GM19240 (cell line): ENCODE measurements at regions not wholly inside any gene's neighbourhood (a gene's known extent, or its start where the extent isn't known, plus 50 kb on each side); places are given as distances from the start of the nearest gene placed in this dataset.
"Not testable (repeated sequence)": the region's sequence is repeated elsewhere in the genome, so short reads cannot be mapped to it uniquely, and the experiment has no call there.

Source experiments
- DNase-seq: peaks from one replicate; pipeline ENCODE4 v3.0.0; 2011; ENCODE audit warnings: low spot score; ENCODE audit not compliant: insufficient read length

- no peak for DNase-seq
These were observed 283.6 kb upstream of the RPS23 start for GRCh38 chr5:82561797-82562196.

GRCh38 chr5:82560969-82561368, 282.8 kb upstream of the RPS23 start:
- no peak for DNase-seq

GRCh38 chr5:82560561-82560960, 282.4 kb upstream of the RPS23 start:
- no peak for DNase-seq

- DNase-seq, result no peak
These were observed 273.8 kb upstream of the RPS23 start for GRCh38 chr5:82551840-82552385.

GRCh38 chr5:82551192-82551591, 273.0 kb upstream of the RPS23 start:
- DNase-seq, result no peak

GRCh38 chr5:82549263-82549662, 271.1 kb upstream of the RPS23 start:
- no peak for DNase-seq

- DNase-seq, result no peak
These were observed 265.9 kb upstream of the RPS23 start for GRCh38 chr5:82544004-82544403.

- DNase-seq, result no peak
These were observed 262.1 kb upstream of the RPS23 start for GRCh38 chr5:82540301-82540700.

- no peak for DNase-seq
These were observed 260.3 kb upstream of the RPS23 start for GRCh38 chr5:82538339-82539034.

GRCh38 chr5:82537687-82538306, 259.6 kb upstream of the RPS23 start:
- no peak for DNase-seq

- no peak for DNase-seq
These were observed 256.8 kb upstream of the RPS23 start for GRCh38 chr5:82534986-82535385.

GRCh38 chr5:82532075-82532474, 253.9 kb upstream of the RPS23 start:
- DNase-seq, result not testable (repeated sequence)

- DNase-seq, result no peak
These were observed 248.4 kb upstream of the RPS23 start for GRCh38 chr5:82526540-82526939.

GRCh38 chr5:82525626-82526025, 247.5 kb upstream of the RPS23 start:
- no peak for DNase-seq

GRCh38 chr5:82523633-82524032, 245.5 kb upstream of the RPS23 start:
- no peak for DNase-seq

GRCh38 chr5:82522897-82523296, 244.7 kb upstream of the RPS23 start:
- DNase-seq, result no peak

GRCh38 chr5:82521431-82522051, 243.4 kb upstream of the RPS23 start:
- no peak for DNase-seq

GRCh38 chr5:82519558-82519957, 241.4 kb upstream of the RPS23 start:
- DNase-seq, result no peak

GRCh38 chr5:82517544-82518075, 239.5 kb upstream of the RPS23 start:
- no peak for DNase-seq

- no peak for DNase-seq
These were observed 235.6 kb upstream of the RPS23 start for GRCh38 chr5:82513738-82514137.

GRCh38 chr5:82512025-82512424, 233.9 kb upstream of the RPS23 start:
- no peak for DNase-seq

GRCh38 chr5:82511134-82511533, 233.0 kb upstream of the RPS23 start:
- no peak for DNase-seq
